ENCODE measurements at regions not wholly inside any gene's neighbourhood (a gene's known extent, or its start where the extent isn't known, plus 50 kb on each side); places are given as distances from the start of the nearest gene placed in this dataset.
"Not testable (repeated sequence)": the region's sequence is repeated elsewhere in the genome, so short reads cannot be mapped to it uniquely, and the experiment has no call there.

- H3K27me3 ChIP-seq; H3K4me3 ChIP-seq; H3K36me3 ChIP-seq; H3K4me1 ChIP-seq (ENCODE audit: insufficient read depth); DNase-seq; H3K9me3 ChIP-seq; H3K27ac ChIP-seq: not testable (repeated sequence)
- WGBS, 3 donors: 84 to 94% (median 85%) methylated on average over 10 to 16 of the region's 16 CpGs
- intact Hi-C loops (cut with DNase I): loop anchor here in 1 of 4 donors (10.0 kb wide), 1 partner anchor 100 kb away; no protein-coding TSS in a partner anchor
Observed at GRCh38 chr22:23435186-23435585, 144.9 kb downstream of the IGLL1 start.

- H3K36me3 ChIP-seq; H3K9me3 ChIP-seq; H3K4me3 ChIP-seq; H3K27me3 ChIP-seq; H3K4me1 ChIP-seq (ENCODE audit: insufficient read depth): not testable (repeated sequence)
- WGBS, 3 donors: 92 to 94% (median 94%) methylated on average over 29 of the region's 29 CpGs
- intact Hi-C loops (cut with DNase I): loop anchor here in 1 of 4 donors (10.0 kb wide), 1 partner anchor 100 kb away; no protein-coding TSS in a partner anchor
- DNase-seq: peak in 1 of 5 donors; percentile 31
- H3K27ac ChIP-seq: peak overlapping the region in 1 of 2 donors; percentile 65
Observed at GRCh38 chr22:23434198-23434830, 145.8 kb downstream of the IGLL1 start.

GRCh38 chr22:23433127-23434005, 146.7 kb downstream of the IGLL1 start:
- H3K9me3 ChIP-seq; H3K4me1 ChIP-seq (ENCODE audit: insufficient read depth); H3K4me3 ChIP-seq; H3K27me3 ChIP-seq; H3K36me3 ChIP-seq: not testable (repeated sequence)
- TF ChIP-seq CTCF (IDR thresholded peaks at IDR 0.05): peak; percentile 17 to 69 (median 55)
- intact Hi-C loops (cut with DNase I): loop anchor here in 1 of 4 donors (10.0 kb wide), 1 partner anchor 101 kb away; no protein-coding TSS in a partner anchor
- DNase-seq: peak in 4 of 5 donors; percentile 59 to 70 (median 68)
- peak overlapping the region in 1 of 2 donors; percentile 65 for H3K27ac ChIP-seq
- WGBS, 3 donors: 7 to 22% (median 9%) methylated on average over 26 to 34 of the region's 35 CpGs

- intact Hi-C loops (cut with DNase I): loop anchor here in 1 of 4 donors (10.0 kb wide), 1 partner anchor 102 kb away; no protein-coding TSS in a partner anchor
- H3K27ac ChIP-seq; H3K9me3 ChIP-seq; H3K4me3 ChIP-seq; H3K27me3 ChIP-seq; H3K4me1 ChIP-seq (ENCODE audit: insufficient read depth); H3K36me3 ChIP-seq: not testable (repeated sequence)
- WGBS, 3 donors: 61 to 78% (median 65%) methylated on average over 10 of the region's 10 CpGs
- DNase-seq: peak in 1 of 5 donors; percentile 41
Observed at GRCh38 chr22:23432719-23433118, 147.4 kb downstream of the IGLL1 start.

GRCh38 chr22:23431337-23432072, 148.6 kb downstream of the IGLL1 start:
- peak in 3 of 5 donors; percentile 35 to 60 (median 42) for DNase-seq
- Histone ChIP-seq H3K4me3 (no peak overlapping the region), H3K27me3 (no peaks in the 10 kb centered on the region), H3K27ac (no peak overlapping the region), H3K4me1 (ENCODE audit: insufficient read depth) (peaks cover 4% of the 10 kb centered on the region), H3K36me3 (no peaks in the 10 kb centered on the region), H3K9me3 (no peaks in the 10 kb centered on the region)
- intact Hi-C loops (cut with DNase I): loop anchor here in 1 of 4 donors (10.0 kb wide), 1 partner anchor 103 kb away; no protein-coding TSS in a partner anchor
- WGBS, 3 donors: 62 to 66% (median 66%) methylated on average over 20 of the region's 20 CpGs
- no peak for TF ChIP-seq EP300 (IDR thresholded peaks at IDR 0.05)
- TF ChIP-seq CTCF (IDR thresholded peaks at IDR 0.05): no peak
- TF ChIP-seq POLR2A (IDR thresholded peaks at IDR 0.05): no peak

- H3K4me3 ChIP-seq; H3K4me1 ChIP-seq (ENCODE audit: insufficient read depth); H3K9me3 ChIP-seq; H3K27me3 ChIP-seq; intact Hi-C loops (cut with DNase I); DNase-seq; H3K27ac ChIP-seq; H3K36me3 ChIP-seq: not testable (repeated sequence)
- 81 to 96% (median 91%) methylated on average over 5 of the region's 5 CpGs for WGBS, 3 donors
Observed at GRCh38 chr22:23424551-23425068, 155.5 kb downstream of the IGLL1 start.
